ENCODE measurements at regions not wholly inside any gene's neighbourhood (a gene's known extent, or its start where the extent isn't known, plus 50 kb on each side); places are given as distances from the start of the nearest gene placed in this dataset.
"Not testable (repeated sequence)": the region's sequence is repeated elsewhere in the genome, so short reads cannot be mapped to it uniquely, and the experiment has no call there.

GRCh38 chr6:15109338-15110090 is 136.4 kb upstream of the JARID2 start:
- ATAC-seq (replicated peaks in 1 of 2) (no peak), DNase-seq (no peak)
- no peak overlapping the region for H3K27ac Mint-ChIP-seq
- H3K4me3 Mint-ChIP-seq: no peak overlapping the region
- H3K9me3 Mint-ChIP-seq: peaks cover 2 to 3% of the 10 kb centered on the region in 2 donors
- peaks cover 4% of the 10 kb centered on the region for H3K4me1 Mint-ChIP-seq (ENCODE audit: low read depth)
- H3K36me3 Mint-ChIP-seq (ENCODE audit: insufficient read depth in 2 of 2): peaks cover 0 to 4% of the 10 kb centered on the region in 2 donors
- no peaks in the 10 kb centered on the region for H3K27me3 Mint-ChIP-seq (ENCODE audit: low read depth)

DNA sequence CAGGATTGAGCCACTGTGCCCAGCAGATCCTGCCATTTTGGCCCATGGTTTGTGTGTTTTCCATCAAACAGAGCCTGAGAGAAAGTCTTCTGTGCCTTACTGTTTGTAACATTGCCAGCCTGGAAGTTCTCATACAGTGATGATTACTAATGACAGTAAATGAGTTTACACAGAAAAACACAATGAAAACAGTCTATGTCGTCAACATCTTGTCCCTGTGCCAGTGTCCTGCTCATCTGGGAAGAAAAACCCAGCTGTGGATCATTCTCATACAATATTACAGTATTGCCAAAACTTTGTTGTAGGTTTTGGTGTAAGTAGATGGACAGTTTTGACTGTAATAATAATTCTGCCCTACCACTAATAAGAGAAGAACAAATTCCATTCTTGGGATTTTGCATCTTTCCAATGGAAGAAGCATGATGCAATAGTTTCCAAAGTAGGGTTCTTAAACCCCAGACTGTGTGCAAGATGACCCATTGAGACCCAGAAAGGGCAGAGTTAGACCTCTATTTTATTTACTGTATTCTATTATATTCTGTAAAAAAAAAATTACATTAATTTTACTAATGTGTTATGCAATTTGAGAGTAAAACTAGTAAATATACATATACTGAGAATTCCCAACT is 135.0 kb upstream of the JARID2 start:
- Mint-ChIP-seq H3K4me3 (no peak overlapping the region), H3K27me3 (ENCODE audit: low read depth) (no peaks in the 10 kb centered on the region), H3K4me1 (ENCODE audit: low read depth) (peaks cover 4% of the 10 kb centered on the region), H3K9me3 (no peaks in the 10 kb centered on the region), H3K27ac (no peak overlapping the region), H3K36me3 (ENCODE audit: insufficient read depth in 2 of 2) (no peaks in the 10 kb centered on the region)
- DNase-seq (no peak), ATAC-seq (replicated peaks in 1 of 2) (no peak)

GRCh38 chr6:15111576-15111975 is 134.3 kb upstream of the JARID2 start:
- not testable (repeated sequence) for H3K36me3 Mint-ChIP-seq (ENCODE audit: insufficient read depth in 2 of 2); DNase-seq; H3K4me3 Mint-ChIP-seq; ATAC-seq (replicated peaks in 1 of 2); H3K27ac Mint-ChIP-seq; H3K4me1 Mint-ChIP-seq (ENCODE audit: low read depth); H3K27me3 Mint-ChIP-seq (ENCODE audit: low read depth); H3K9me3 Mint-ChIP-seq

- H3K4me3 Mint-ChIP-seq: no peak overlapping the region
- peaks cover 4% of the 10 kb centered on the region for H3K4me1 Mint-ChIP-seq (ENCODE audit: low read depth)
- no peak for DNase-seq
- no peaks in the 10 kb centered on the region for H3K27me3 Mint-ChIP-seq (ENCODE audit: low read depth)
- H3K36me3 Mint-ChIP-seq (ENCODE audit: insufficient read depth in 2 of 2): no peaks in the 10 kb centered on the region
- H3K9me3 Mint-ChIP-seq: no peaks in the 10 kb centered on the region
- ATAC-seq (replicated peaks in 1 of 2): no peak
- H3K27ac Mint-ChIP-seq: no peak overlapping the region
Observed at GRCh38 chr6:15113587-15113986, 132.3 kb upstream of the JARID2 start.

DNA sequence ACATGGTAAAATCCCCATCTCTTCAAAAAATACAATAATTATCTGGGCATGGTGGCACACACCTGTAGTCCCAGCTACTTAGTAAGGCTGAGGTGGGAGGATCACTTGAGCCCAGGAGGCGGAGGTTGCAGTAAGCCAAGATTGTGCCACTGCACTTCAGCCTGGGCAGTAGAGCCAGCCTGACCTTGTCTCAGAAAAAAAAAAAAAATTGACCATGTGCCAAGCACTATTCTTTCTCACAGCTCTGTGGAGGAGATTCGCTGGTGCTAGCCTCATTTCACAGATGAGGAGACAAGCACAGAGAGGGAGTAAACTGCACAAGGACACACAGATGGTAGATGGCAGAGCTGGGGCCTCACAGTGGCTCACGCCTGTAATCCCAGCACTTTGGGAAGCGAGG is 131.8 kb upstream of the JARID2 start:
- Mint-ChIP-seq H3K27ac (no peak overlapping the region), H3K4me3 (no peak overlapping the region), H3K27me3 (ENCODE audit: low read depth) (no peaks in the 10 kb centered on the region), H3K4me1 (ENCODE audit: low read depth) (peaks cover 4% of the 10 kb centered on the region), H3K9me3 (no peaks in the 10 kb centered on the region), H3K36me3 (ENCODE audit: insufficient read depth in 2 of 2) (no peaks in the 10 kb centered on the region)
- DNase-seq (no peak), ATAC-seq (replicated peaks in 1 of 2) (no peak)

GRCh38 chr6:15116889-15117288 is 129.0 kb upstream of the JARID2 start:
- Mint-ChIP-seq H3K27ac (no peak overlapping the region), H3K27me3 (ENCODE audit: low read depth) (no peaks in the 10 kb centered on the region), H3K4me1 (ENCODE audit: low read depth) (peaks cover 12% of the 10 kb centered on the region), H3K9me3 (no peaks in the 10 kb centered on the region), H3K4me3 (no peak overlapping the region), H3K36me3 (ENCODE audit: insufficient read depth in 2 of 2) (no peaks in the 10 kb centered on the region)
- DNase-seq (no peak), ATAC-seq (replicated peaks in 1 of 2) (no peak)

- DNase-seq (no peak), ATAC-seq (replicated peaks in 1 of 2) (no peak)
- no peaks in the 10 kb centered on the region for H3K36me3 Mint-ChIP-seq (ENCODE audit: insufficient read depth in 2 of 2)
- H3K27me3 Mint-ChIP-seq (ENCODE audit: low read depth): no peaks in the 10 kb centered on the region
- peaks cover 0 to 2% of the 10 kb centered on the region in 2 donors for H3K9me3 Mint-ChIP-seq
- H3K4me1 Mint-ChIP-seq (ENCODE audit: low read depth): peaks cover 19% of the 10 kb centered on the region
- H3K4me3 Mint-ChIP-seq: no peak overlapping the region
- H3K27ac Mint-ChIP-seq: no peak overlapping the region
Observed at GRCh38 chr6:15121443-15121842, 124.4 kb upstream of the JARID2 start.

- Mint-ChIP-seq H3K9me3 (peaks cover 0 to 2% of the 10 kb centered on the region in 2 donors), H3K4me1 (ENCODE audit: low read depth) (peaks cover 19% of the 10 kb centered on the region)
- ATAC-seq (replicated peaks in 1 of 2): no peak
Observed at GRCh38 chr6:15121977-15122550, 123.8 kb upstream of the JARID2 start.

DNA sequence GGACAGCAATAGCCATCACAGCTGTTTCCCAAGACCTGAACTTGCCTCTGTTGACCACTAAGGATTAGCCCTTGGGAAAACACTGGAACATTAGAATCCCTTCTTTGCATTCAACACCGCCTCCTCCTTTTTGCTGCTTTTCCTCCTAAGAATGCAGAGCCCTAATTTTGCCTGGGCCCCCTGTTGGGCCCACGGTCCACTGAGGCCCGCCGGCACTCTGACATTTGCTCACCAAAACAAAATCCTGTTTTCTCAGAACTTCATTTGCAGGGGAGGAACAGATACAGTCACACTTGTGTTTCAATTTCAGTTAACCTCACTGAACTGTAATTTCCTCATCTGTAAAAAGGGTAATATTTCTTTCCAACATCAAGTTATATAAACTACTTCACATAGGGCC is 116.0 kb upstream of the JARID2 start:
- peak; percentile 69 for ATAC-seq (replicated peaks in 1 of 2)
- Mint-ChIP-seq H3K27ac (peak overlapping the region; percentile 78), H3K36me3 (ENCODE audit: insufficient read depth in 2 of 2) (no peaks in the 10 kb centered on the region), H3K4me3 (peak overlapping the region; percentile 68 to 69), H3K27me3 (ENCODE audit: low read depth) (no peaks in the 10 kb centered on the region), H3K9me3 (no peaks in the 10 kb centered on the region), H3K4me1 (ENCODE audit: low read depth) (peaks cover 51% of the 10 kb centered on the region)
- no peak for DNase-seq

More at GRCh38 chr6:15121977-15122550, 123.8 kb upstream of the JARID2 start:
- Mint-ChIP-seq H3K27me3 (ENCODE audit: low read depth) (no peaks in the 10 kb centered on the region), H3K27ac (no peak overlapping the region), H3K36me3 (ENCODE audit: insufficient read depth in 2 of 2) (no peaks in the 10 kb centered on the region), H3K4me3 (no peak overlapping the region)
- DNase-seq: no peak

DNA sequence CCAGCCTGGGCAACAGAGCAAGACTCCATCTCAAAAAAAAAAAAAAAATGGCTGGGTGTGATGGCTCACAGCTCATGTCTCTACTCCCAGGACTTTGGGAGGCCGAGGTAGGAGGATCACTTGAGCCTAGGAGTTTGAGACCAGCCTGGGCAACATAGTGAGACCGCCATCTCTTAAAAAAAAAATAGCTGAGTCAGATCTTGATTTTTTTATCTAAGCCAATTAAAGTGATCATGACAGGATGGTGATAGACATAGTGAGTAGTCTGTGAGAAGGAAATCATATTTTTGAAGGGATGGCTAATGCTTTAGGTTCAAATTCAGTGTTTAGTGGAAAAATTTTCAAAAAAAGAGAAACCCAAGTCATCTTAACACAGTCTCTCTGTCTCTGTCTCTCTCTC is 114.6 kb upstream of the JARID2 start:
- H3K27me3 Mint-ChIP-seq (ENCODE audit: low read depth): no peaks in the 10 kb centered on the region
- no peaks in the 10 kb centered on the region for H3K36me3 Mint-ChIP-seq (ENCODE audit: insufficient read depth in 2 of 2)
- no peaks in the 10 kb centered on the region for H3K9me3 Mint-ChIP-seq
- H3K4me1 Mint-ChIP-seq (ENCODE audit: low read depth): peaks cover 51% of the 10 kb centered on the region
- ATAC-seq (replicated peaks in 1 of 2): no peak
- H3K4me3 Mint-ChIP-seq: no peak overlapping the region
- no peak for DNase-seq
- no peak overlapping the region for H3K27ac Mint-ChIP-seq

GRCh38 chr6:15131651-15132061 is 114.2 kb upstream of the JARID2 start:
- no peak for DNase-seq
- H3K9me3 Mint-ChIP-seq: no peaks in the 10 kb centered on the region
- no peaks in the 10 kb centered on the region for H3K27me3 Mint-ChIP-seq (ENCODE audit: low read depth)
- ATAC-seq (replicated peaks in 1 of 2): no peak
- no peak overlapping the region for H3K4me3 Mint-ChIP-seq
- no peaks in the 10 kb centered on the region for H3K36me3 Mint-ChIP-seq (ENCODE audit: insufficient read depth in 2 of 2)
- no peak overlapping the region for H3K27ac Mint-ChIP-seq
- peaks cover 52% of the 10 kb centered on the region for H3K4me1 Mint-ChIP-seq (ENCODE audit: low read depth)

DNA sequence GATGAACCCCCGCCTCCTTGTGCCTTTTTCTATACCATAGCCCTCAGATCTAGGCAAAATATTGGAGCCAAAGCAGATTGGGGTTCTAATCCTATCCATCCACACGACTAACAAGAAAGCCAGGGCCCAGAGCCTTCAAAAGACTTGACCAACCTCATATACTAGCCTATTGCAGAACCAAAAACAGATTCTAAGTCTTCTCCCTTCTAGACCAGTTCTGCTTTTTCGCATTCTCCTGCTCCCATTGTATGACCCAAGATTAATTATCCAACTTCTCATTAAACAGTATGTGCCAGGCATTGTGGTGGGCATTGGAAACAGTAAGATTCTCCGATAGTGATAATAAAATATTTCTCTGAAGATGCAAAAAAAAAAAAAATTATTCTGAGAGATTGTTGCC is 113.7 kb upstream of the JARID2 start:
- Mint-ChIP-seq H3K9me3 (no peaks in the 10 kb centered on the region), H3K4me1 (ENCODE audit: low read depth) (peaks cover 57% of the 10 kb centered on the region), H3K36me3 (ENCODE audit: insufficient read depth in 2 of 2) (no peaks in the 10 kb centered on the region), H3K27me3 (ENCODE audit: low read depth) (no peaks in the 10 kb centered on the region), H3K27ac (peak overlapping the region; percentile 32), H3K4me3 (no peak overlapping the region)
- DNase-seq (no peak), ATAC-seq (replicated peaks in 1 of 2) (no peak)

DNA sequence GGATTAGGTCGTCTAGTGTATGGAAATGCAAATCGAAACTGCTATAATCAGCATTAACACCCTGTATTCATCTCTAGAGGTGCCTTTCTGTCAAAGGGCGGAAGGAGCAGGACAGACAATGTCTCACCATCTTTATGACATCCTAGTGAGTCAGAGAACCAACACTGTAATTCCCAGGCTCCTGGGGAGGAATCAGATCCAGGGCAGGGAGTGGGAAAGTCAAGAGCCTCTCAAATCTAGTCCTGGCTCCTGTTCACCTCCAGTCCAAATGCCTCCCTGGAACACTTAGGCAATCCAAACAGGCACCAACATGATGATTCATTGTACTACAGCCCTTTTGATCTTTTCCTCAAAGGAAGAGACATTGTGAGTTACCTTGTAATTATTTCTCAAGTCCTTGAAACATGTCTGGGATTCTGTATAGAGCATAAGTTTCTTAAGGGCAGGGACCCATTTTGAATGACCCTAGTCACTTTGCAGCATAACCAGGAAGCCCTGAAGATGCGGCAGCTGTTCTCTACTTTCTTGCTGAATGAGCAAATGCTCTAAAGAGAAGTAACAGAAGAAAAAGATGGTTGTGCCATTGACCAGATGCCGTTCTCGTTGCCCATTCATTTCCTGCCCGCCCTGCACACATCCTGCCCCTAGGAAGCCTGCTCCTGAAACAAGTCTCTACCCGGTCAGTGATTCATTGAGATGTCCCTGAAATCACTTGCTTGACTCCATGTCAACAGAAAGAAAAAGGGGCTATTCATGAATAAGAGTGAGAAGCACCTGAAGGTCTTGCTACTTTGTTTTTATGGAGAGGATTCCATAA is 112.8 kb upstream of the JARID2 start:
- H3K4me1 Mint-ChIP-seq (ENCODE audit: low read depth): peaks cover 64% of the 10 kb centered on the region
- H3K27ac Mint-ChIP-seq: peak overlapping the region; percentile 32
- H3K4me3 Mint-ChIP-seq: peak overlapping the region in 1 of 2 donors; percentile 13
- ATAC-seq (replicated peaks in 1 of 2) (peak in 1 of 2 donors; percentile 66), DNase-seq (no peak)
- no peaks in the 10 kb centered on the region for H3K9me3 Mint-ChIP-seq
- H3K27me3 Mint-ChIP-seq (ENCODE audit: low read depth): no peaks in the 10 kb centered on the region
- no peaks in the 10 kb centered on the region for H3K36me3 Mint-ChIP-seq (ENCODE audit: insufficient read depth in 2 of 2)

All from activated T-cell treated with anti-CD3 and anti-CD28 coated beads, Interleukin-2, amount 50 U/mL, for 72 hours (primary cell).